Sigmoid colon (tissue), 4 donors: ENCODE measurements at regions not wholly inside any gene's neighbourhood (a gene's known extent, or its start where the extent isn't known, plus 50 kb on each side); places are given as distances from the start of the nearest gene placed in this dataset.

Source experiments
- EP300 ChIP-seq, 4 donors: sonication (generic); formaldehyde crosslinking; IDR thresholded peaks; one replicate each; pipeline ENCODE4 v1.6.1; 2017; ENCODE audit warnings: antibody characterized with exemption in 4 of 4
- POLR2A ChIP-seq, 2 donors: fragments of 450-650 bp; IDR thresholded peaks; one replicate each; pipeline ENCODE4 v1.6.1; 2016; ENCODE audit warnings: antibody characterized with exemption in 2 of 2, mild to moderate bottlenecking in 2 of 2, moderate library complexity in 2 of 2
- POLR2AphosphoS5 ChIP-seq, 4 donors: sonication (generic); formaldehyde crosslinking; IDR thresholded peaks; one replicate each; pipeline ENCODE4 v1.6.1; 2017; ENCODE audit warnings: antibody characterized with exemption in 4 of 4
- TF ChIP-seq, protein P1 (sequence below), 4 experiments: fragments of 450-650 bp in 3 of 4; fragments of 200-600 bp in 1 of 4; IDR thresholded peaks; one replicate each; pipeline ENCODE4 v1.5.1; 2016 to 2019; ENCODE audit warnings: antibody characterized with exemption in 4 of 4, mild to moderate bottlenecking in 3 of 4, moderate library complexity in 2 of 4

DNA sequence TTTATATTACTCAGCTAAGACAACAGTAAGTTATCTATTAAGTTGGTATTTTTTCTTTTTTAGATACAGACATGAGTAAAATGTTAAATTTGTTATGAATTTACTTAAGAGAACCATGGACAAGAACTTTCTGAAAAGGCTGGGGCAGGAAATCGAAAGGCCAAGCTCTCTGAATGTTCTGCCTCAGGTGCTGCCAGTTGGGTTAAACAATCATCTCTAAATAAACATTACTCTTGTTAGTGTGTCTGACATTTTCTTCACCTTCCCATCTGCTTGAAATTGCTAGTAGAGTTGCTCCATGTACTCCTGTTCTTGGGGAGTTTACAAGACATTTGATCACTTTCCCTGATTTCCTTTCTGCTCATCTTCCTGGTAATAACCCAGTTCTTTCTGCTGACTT is 87.5 kb downstream of the ANKRD7 start:
- TF ChIP-seq, protein P1, sequence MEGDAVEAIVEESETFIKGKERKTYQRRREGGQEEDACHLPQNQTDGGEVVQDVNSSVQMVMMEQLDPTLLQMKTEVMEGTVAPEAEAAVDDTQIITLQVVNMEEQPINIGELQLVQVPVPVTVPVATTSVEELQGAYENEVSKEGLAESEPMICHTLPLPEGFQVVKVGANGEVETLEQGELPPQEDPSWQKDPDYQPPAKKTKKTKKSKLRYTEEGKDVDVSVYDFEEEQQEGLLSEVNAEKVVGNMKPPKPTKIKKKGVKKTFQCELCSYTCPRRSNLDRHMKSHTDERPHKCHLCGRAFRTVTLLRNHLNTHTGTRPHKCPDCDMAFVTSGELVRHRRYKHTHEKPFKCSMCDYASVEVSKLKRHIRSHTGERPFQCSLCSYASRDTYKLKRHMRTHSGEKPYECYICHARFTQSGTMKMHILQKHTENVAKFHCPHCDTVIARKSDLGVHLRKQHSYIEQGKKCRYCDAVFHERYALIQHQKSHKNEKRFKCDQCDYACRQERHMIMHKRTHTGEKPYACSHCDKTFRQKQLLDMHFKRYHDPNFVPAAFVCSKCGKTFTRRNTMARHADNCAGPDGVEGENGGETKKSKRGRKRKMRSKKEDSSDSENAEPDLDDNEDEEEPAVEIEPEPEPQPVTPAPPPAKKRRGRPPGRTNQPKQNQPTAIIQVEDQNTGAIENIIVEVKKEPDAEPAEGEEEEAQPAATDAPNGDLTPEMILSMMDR (IDR thresholded peaks at IDR 0.05), result no peak
- TF ChIP-seq POLR2A (IDR thresholded peaks at IDR 0.05) (no peak), POLR2AphosphoS5 (IDR thresholded peaks at IDR 0.05) (no peak), EP300 (IDR thresholded peaks at IDR 0.05) (no peak)
